HepG2 (cell line): ENCODE measurements at regions not wholly inside any gene's neighbourhood (a gene's known extent, or its start where the extent isn't known, plus 50 kb on each side); places are given as distances from the start of the nearest gene placed in this dataset.

Source experiments
- ATAC-seq: fragments of 200-7000 bp; cut with Tn5 transposase; 3 replicates; pipeline ENCODE4 v1.9.1; 2020; ENCODE audit warnings: mild to moderate bottlenecking, moderate library complexity
- BruUV-seq: library from RNA; stranded (reverse); fragments of 400-500 nt; replicated peaks from 2 replicates; lab custom pipeline; 2021; lab: Mats Ljungman, UMichigan
- CTCF ChIA-PET: fragments of 300-600 bp; formaldehyde crosslinking; extraction: SDS; loops from one replicate; lab custom pipeline; 2021; ENCODE audit warnings: low total read pairs, inconsistent platforms, low intra/inter-chr PET ratio; lab: Yijun Ruan, JAX
- POLR2A ChIA-PET: fragments of 350-600 bp; sonication (Branson Sonifier 250); formaldehyde crosslinking; loops from one replicate; lab custom pipeline; 2020; ENCODE audit warnings: antibody characterized with exemption, inconsistent platforms; lab: Yijun Ruan, JAX
- DNase-seq: peaks from one replicate; pipeline ENCODE4 v3.0.0-alpha.2; 2015; ENCODE audit warnings: low spot score
- FAIRE-seq: peaks from 3 replicates; lab custom pipeline; 2011; peaks lifted over from hg19 to GRCh38; lab: Jason Lieb, UNC
- H2AFZ ChIP-seq: one replicate; pipeline ENCODE4 v1.6.1; 2011; ENCODE audit warnings: low read length, inconsistent platforms
- H3K27ac ChIP-seq: fragments of 300-600 bp; 3 replicates; pipeline ENCODE4 v1.8.0; 2011; ENCODE audit warnings: mixed run types, mild to moderate bottlenecking, mixed read lengths, low read length, inconsistent platforms; ENCODE audit not compliant: insufficient read depth; ENCODE audit errors: extremely low read length
- H3K27me3 ChIP-seq, 2 experiments: fragments of 200-600 bp in 1 of 2; 2 replicates in 1 of 2; 3 replicates in 1 of 2; pipeline versions ENCODE4 v1.6.0 to v1.8.0; 2011; ENCODE audit warnings: low read length in 2 of 2, mild to moderate bottlenecking in 2 of 2, moderate library complexity in 2 of 2, inconsistent platforms in 1 of 2; ENCODE audit not compliant: insufficient read depth in 2 of 2, control insufficient read depth in 1 of 2
- H3K36me3 ChIP-seq, 2 experiments: fragments of 200-600 bp in 1 of 2; replicated peaks in 1 of 2; 2 replicates in 1 of 2; 3 replicates in 1 of 2; pipeline versions ENCODE4 v1.5.1 to v1.8.0; 2011; ENCODE audit warnings: low read length in 2 of 2, inconsistent platforms in 1 of 2; ENCODE audit not compliant: insufficient read depth in 2 of 2, control insufficient read depth in 1 of 2
- H3K4me1 ChIP-seq: 2 replicates; pipeline ENCODE4 v1.5.1; 2012; ENCODE audit warnings: low read length, inconsistent platforms; ENCODE audit not compliant: insufficient read depth
- H3K4me2 ChIP-seq: 2 replicates; pipeline ENCODE4 v1.6.0; 2011; ENCODE audit warnings: low read depth, low read length, inconsistent platforms
- H3K4me3 ChIP-seq, 3 experiments: fragments of 200-600 bp in 1 of 3; sonication (generic), shearing (Covaris generic) in 1 of 3; replicated peaks in 1 of 3; 2 replicates each; pipeline ENCODE4 v1.5.1; 2011 to 2016; ENCODE audit warnings: low read length in 3 of 3, inconsistent platforms in 2 of 3, low read depth in 2 of 3, mild to moderate bottlenecking in 2 of 3, control low read depth in 1 of 3, mixed read lengths in 1 of 3; ENCODE audit not compliant: insufficient read depth in 1 of 3
- H3K79me2 ChIP-seq: one replicate; pipeline ENCODE4 v1.6.1; 2011; ENCODE audit warnings: low read length, inconsistent platforms; ENCODE audit not compliant: insufficient read depth
- H3K9ac ChIP-seq: 2 replicates; pipeline ENCODE4 v1.6.0; 2011; ENCODE audit warnings: mild to moderate bottlenecking, low read depth, low read length, inconsistent platforms; ENCODE audit not compliant: insufficient read depth
- H3K9me3 ChIP-seq: 2 replicates; pipeline ENCODE4 v1.5.1; 2012; ENCODE audit warnings: mild to moderate bottlenecking, low read length
- H4K20me1 ChIP-seq: 2 replicates; pipeline ENCODE4 v1.6.0; 2011; ENCODE audit warnings: inconsistent platforms, mild to moderate bottlenecking, low read length, moderate library complexity; ENCODE audit not compliant: insufficient read depth
- ARID5B ChIP-seq: IDR thresholded peaks from 2 replicates; pipeline ENCODE4 v1.4.0; 2020; ENCODE audit warnings: mild to moderate bottlenecking, missing genetic modification reagents
- CAMTA2 ChIP-seq: sonication (generic); formaldehyde crosslinking; IDR thresholded peaks from 2 replicates; pipeline ENCODE4 v1.4.0; 2020; ENCODE audit warnings: mild to moderate bottlenecking, missing genetic modification reagents, borderline replicate concordance
- HMG20B ChIP-seq: conservative IDR thresholded peaks from 2 replicates; pipeline ENCODE4 v1.6.1; 2016; ENCODE audit warnings: missing genetic modification reagents, missing compliant biosample characterization
- KIAA2018 ChIP-seq: sonication (generic); formaldehyde crosslinking; IDR thresholded peaks from 2 replicates; pipeline ENCODE4 v1.5.0; 2020; ENCODE audit warnings: mild to moderate bottlenecking, missing genetic modification reagents, borderline replicate concordance
- MLLT10 ChIP-seq: sonication (generic); formaldehyde crosslinking; IDR thresholded peaks from 2 replicates; pipeline ENCODE4 v1.4.0; 2020; ENCODE audit warnings: missing genetic modification reagents
- NR1H2 ChIP-seq: sonication (generic); formaldehyde crosslinking; IDR thresholded peaks from 2 replicates; pipeline ENCODE4 v1.8.1; 2022; ENCODE audit warnings: low read depth, missing genetic modification reagents, borderline replicate concordance
- SATB2 ChIP-seq: sonication (generic); formaldehyde crosslinking; IDR thresholded peaks from 2 replicates; pipeline ENCODE4 v1.5.0; 2020; ENCODE audit warnings: missing genetic modification reagents
- ZBTB14 ChIP-seq: sonication (generic); formaldehyde crosslinking; IDR thresholded peaks from 2 replicates; pipeline ENCODE4 v1.4.0; 2020; ENCODE audit warnings: missing genetic modification reagents
- ZNF790 ChIP-seq: sonication (generic); formaldehyde crosslinking; IDR thresholded peaks from 2 replicates; pipeline ENCODE4 v1.8.0; 2022; ENCODE audit warnings: missing genetic modification reagents, mild to moderate bottlenecking, borderline replicate concordance
- WGBS: methylation state at CpG from one replicate; pipeline ENCODE4 v1.1.6; 2017; ENCODE audit warnings: low lambda C conversion rate; 5-methylcytosine and 5-hydroxymethylcytosine counted together
- in situ Hi-C: cut with HindIII; loops from 2 replicates; pipeline ENCODE4 v1.10.0; 2017; ENCODE audit warnings: low pct_unique_long_range_greater_than_20kb; ENCODE audit not compliant: extremely low pct_ligation_motif_present
- intact Hi-C: fragments of 100-400 bp; cut with micrococcal nuclease; formaldehyde crosslinking; loops from one replicate; pipeline ENCODE4 v1.10.0; 2022; ENCODE audit not compliant: unreplicated experiment

- TF ChIP-seq NR1H2 (CRISPR knock-in tag): no peak
- TF ChIP-seq MLLT10 (CRISPR knock-in tag): no peak
- no peak for TF ChIP-seq SATB2 (CRISPR knock-in tag)
Observed at GRCh38 chr1:221865808-221866207, 123.9 kb upstream of the DUSP10 start (continued).

- Histone ChIP-seq H3K27ac (no peak overlapping the region), H3K36me3 (no peaks in the 10 kb centered on the region), H3K27me3 (no peaks in the 10 kb centered on the region), H3K9me3 (no peaks in the 10 kb centered on the region), H3K4me1 (no peaks in the 10 kb centered on the region), H3K9ac (no peak overlapping the region), H3K4me2 (no peak overlapping the region), H3K79me2 (no peaks in the 10 kb centered on the region), H2AFZ (no peak overlapping the region), H3K4me3 (no peak overlapping the region), H4K20me1 (no peaks in the 10 kb centered on the region)
- FAIRE-seq (no peak), DNase-seq (no peak), ATAC-seq (no peak)
- CTCF ChIA-PET: no interaction called here
- intact Hi-C loops (no loop called here), in situ Hi-C loops (no loop called here)
- no TSS peak for BruUV-seq
- POLR2A ChIA-PET: no interaction called here
- WGBS: 42% methylated on average over 3 of the region's 3 CpGs
- no peak for TF ChIP-seq CAMTA2 (CRISPR knock-in tag)
- no peak for TF ChIP-seq KIAA2018 (CRISPR knock-in tag)
- no peak for TF ChIP-seq ZNF790
- no peak for TF ChIP-seq ARID5B (CRISPR knock-in tag)
- TF ChIP-seq HMG20B: no peak
- no peak for TF ChIP-seq ZBTB14 (CRISPR knock-in tag)
Observed at GRCh38 chr1:221863635-221864034, 121.7 kb upstream of the DUSP10 start.
